Breast epithelium (tissue), 4 donors: ENCODE measurements at regions not wholly inside any gene's neighbourhood (a gene's known extent, or its start where the extent isn't known, plus 50 kb on each side); places are given as distances from the start of the nearest gene placed in this dataset.

ENCODE experiments used
- DNase-seq, 2 donors: peaks; one replicate each; pipeline ENCODE4 v3.0.0-alpha.2; 2019; ENCODE audit warnings: low spot score in 2 of 2
- H3K27ac ChIP-seq, 2 donors: fragments of 200-600 bp; sonication (generic) in 1 of 2; one replicate each; pipeline ENCODE4 v1.5.1; 2016 to 2019; ENCODE audit warnings: mild to moderate bottlenecking in 1 of 2
- H3K27me3 ChIP-seq, 2 donors: fragments of 200-600 bp; sonication (generic) in 1 of 2; one replicate each; pipeline versions ENCODE4 v1.5.1 to v1.6.0; 2017 to 2019; ENCODE audit warnings: control low read depth in 1 of 2, mild to moderate bottlenecking in 1 of 2
- H3K36me3 ChIP-seq: fragments of 200-600 bp; one replicate; pipeline ENCODE4 v1.5.1; 2019
- H3K4me1 ChIP-seq, 2 donors: fragments of 200-600 bp; sonication (generic); one replicate each; pipeline ENCODE4 v1.5.1; 2016 to 2019; ENCODE audit warnings: control low read depth in 1 of 2
- H3K4me3 ChIP-seq, 3 donors: fragments of 200-600 bp; sonication (generic); 1 replicate in 2 of 3; 2 replicates in 1 of 3; pipeline ENCODE4 v1.5.1; 2016 to 2019; ENCODE audit warnings: mild to moderate bottlenecking in 3 of 3, moderate library complexity in 2 of 3
- H3K9me3 ChIP-seq, 2 donors: fragments of 200-600 bp; sonication (generic) in 1 of 2; one replicate each; pipeline ENCODE4 v1.5.1; 2016 to 2019; ENCODE audit warnings: control low read depth in 1 of 2
- POLR2A ChIP-seq: fragments of 450-650 bp; IDR thresholded peaks from one replicate; pipeline ENCODE4 v1.6.1; 2016; ENCODE audit warnings: antibody characterized with exemption, mild to moderate bottlenecking, moderate library complexity
- POLR2AphosphoS5 ChIP-seq, 3 donors: sonication (generic); formaldehyde crosslinking; IDR thresholded peaks; one replicate each; pipeline ENCODE4 v1.6.1; 2017; ENCODE audit warnings: antibody characterized with exemption in 3 of 3
- intact Hi-C: fragments of 100-400 bp; cut with DNase I; formaldehyde crosslinking; loops from one replicate; pipeline ENCODE4 v1.15.1; 2023; ENCODE audit warnings: low total_unique reads
- TF ChIP-seq, protein P1 (sequence below), 3 donors: fragments of 450-650 bp; IDR thresholded peaks; one replicate each; pipeline ENCODE4 v1.5.1; 2016 to 2017; ENCODE audit warnings: antibody characterized with exemption in 3 of 3, mild to moderate bottlenecking in 3 of 3, moderate library complexity in 3 of 3

DNA sequence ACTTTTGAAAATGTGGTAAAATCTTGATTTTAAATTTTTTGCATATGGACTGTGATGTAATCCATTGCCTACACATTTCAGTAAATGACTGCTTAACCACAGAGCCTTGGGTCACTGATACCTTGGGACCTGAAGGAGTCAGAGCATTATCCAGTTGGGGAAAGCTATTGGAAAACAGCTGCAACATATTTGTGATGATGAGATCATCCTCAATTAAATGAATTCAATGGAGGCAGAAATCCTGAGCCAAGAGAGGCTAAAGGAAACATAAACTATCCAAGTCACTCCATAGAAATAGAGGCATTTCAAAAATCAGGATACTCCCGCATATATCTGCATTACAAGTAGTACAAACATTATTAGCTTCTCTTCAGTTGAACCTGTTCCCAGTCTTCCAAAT is 99.8 kb upstream of the PRMT6 start:
- Histone ChIP-seq H3K4me3 (no peak overlapping the region), H3K27ac (no peak overlapping the region), H3K27me3 (no peaks in the 10 kb centered on the region), H3K9me3 (no peaks in the 10 kb centered on the region), H3K4me1 (no peaks in the 10 kb centered on the region), H3K36me3 (no peaks in the 10 kb centered on the region)
- intact Hi-C loops = no loop called here
- DNase-seq = no peak
- TF ChIP-seq, protein P1, sequence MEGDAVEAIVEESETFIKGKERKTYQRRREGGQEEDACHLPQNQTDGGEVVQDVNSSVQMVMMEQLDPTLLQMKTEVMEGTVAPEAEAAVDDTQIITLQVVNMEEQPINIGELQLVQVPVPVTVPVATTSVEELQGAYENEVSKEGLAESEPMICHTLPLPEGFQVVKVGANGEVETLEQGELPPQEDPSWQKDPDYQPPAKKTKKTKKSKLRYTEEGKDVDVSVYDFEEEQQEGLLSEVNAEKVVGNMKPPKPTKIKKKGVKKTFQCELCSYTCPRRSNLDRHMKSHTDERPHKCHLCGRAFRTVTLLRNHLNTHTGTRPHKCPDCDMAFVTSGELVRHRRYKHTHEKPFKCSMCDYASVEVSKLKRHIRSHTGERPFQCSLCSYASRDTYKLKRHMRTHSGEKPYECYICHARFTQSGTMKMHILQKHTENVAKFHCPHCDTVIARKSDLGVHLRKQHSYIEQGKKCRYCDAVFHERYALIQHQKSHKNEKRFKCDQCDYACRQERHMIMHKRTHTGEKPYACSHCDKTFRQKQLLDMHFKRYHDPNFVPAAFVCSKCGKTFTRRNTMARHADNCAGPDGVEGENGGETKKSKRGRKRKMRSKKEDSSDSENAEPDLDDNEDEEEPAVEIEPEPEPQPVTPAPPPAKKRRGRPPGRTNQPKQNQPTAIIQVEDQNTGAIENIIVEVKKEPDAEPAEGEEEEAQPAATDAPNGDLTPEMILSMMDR (IDR thresholded peaks at IDR 0.05) = no peak
- TF ChIP-seq POLR2A (no peak), POLR2AphosphoS5 (IDR thresholded peaks at IDR 0.05) (no peak)

DNA sequence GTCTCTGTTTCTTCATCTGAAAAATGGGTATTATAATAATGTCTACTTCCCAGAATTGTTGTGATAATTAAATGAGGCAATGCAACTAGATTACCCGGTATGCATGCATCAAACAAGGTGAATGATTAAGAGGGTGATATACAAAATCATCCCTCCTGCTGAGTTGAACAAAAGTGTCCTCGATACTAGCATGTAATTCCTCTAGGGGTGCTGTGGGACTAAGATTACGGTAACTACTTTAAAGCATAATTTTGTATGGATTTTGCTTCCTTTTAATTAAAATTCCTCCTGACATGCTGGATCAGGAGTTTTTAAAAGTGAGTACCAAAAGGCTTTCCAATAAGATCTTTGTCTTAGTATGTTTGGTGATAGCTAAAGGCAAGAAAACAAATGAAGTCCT is 98.7 kb upstream of the PRMT6 start:
- DNase-seq = no peak
- H3K27ac ChIP-seq = no peak overlapping the region
- no peaks in the 10 kb centered on the region for H3K4me1 ChIP-seq
- no peaks in the 10 kb centered on the region for H3K9me3 ChIP-seq
- intact Hi-C loops = no loop called here
- TF ChIP-seq, protein P1 (IDR thresholded peaks at IDR 0.05) = no peak
- TF ChIP-seq POLR2A = no peak
- no peak for TF ChIP-seq POLR2AphosphoS5 (IDR thresholded peaks at IDR 0.05)
- H3K27me3 ChIP-seq = no peaks in the 10 kb centered on the region
- H3K36me3 ChIP-seq = no peaks in the 10 kb centered on the region
- H3K4me3 ChIP-seq = no peak overlapping the region

GRCh38 chr1:106960412-106960811 is 96.1 kb upstream of the PRMT6 start:
- H3K9me3 ChIP-seq = no peaks in the 10 kb centered on the region
- H3K4me3 ChIP-seq = no peak overlapping the region
- H3K27me3 ChIP-seq = no peaks in the 10 kb centered on the region
- H3K36me3 ChIP-seq = no peaks in the 10 kb centered on the region
- intact Hi-C loops = no loop called here
- no peaks in the 10 kb centered on the region for H3K4me1 ChIP-seq
- no peak overlapping the region for H3K27ac ChIP-seq
- TF ChIP-seq, protein P1 (IDR thresholded peaks at IDR 0.05) = no peak
- TF ChIP-seq POLR2AphosphoS5 (IDR thresholded peaks at IDR 0.05) (no peak), POLR2A (no peak)
- DNase-seq = no peak

GRCh38 chr1:106961646-106962045 is 94.8 kb upstream of the PRMT6 start:
- DNase-seq = no peak
- H3K27me3 ChIP-seq = no peaks in the 10 kb centered on the region
- intact Hi-C loops = no loop called here

GRCh38 chr1:106962591-106962990 is 93.9 kb upstream of the PRMT6 start:
- Histone ChIP-seq H3K27me3 (no peaks in the 10 kb centered on the region), H3K27ac (no peak overlapping the region), H3K4me1 (no peaks in the 10 kb centered on the region), H3K4me3 (no peak overlapping the region), H3K36me3 (no peaks in the 10 kb centered on the region), H3K9me3 (no peaks in the 10 kb centered on the region)
- TF ChIP-seq, protein P1 (IDR thresholded peaks at IDR 0.05) = no peak
- TF ChIP-seq POLR2A = no peak
- TF ChIP-seq POLR2AphosphoS5 (IDR thresholded peaks at IDR 0.05) = no peak
- no peak for DNase-seq
- intact Hi-C loops = no loop called here

More at GRCh38 chr1:106961646-106962045, 94.8 kb upstream of the PRMT6 start:
- Histone ChIP-seq H3K27ac (no peak overlapping the region), H3K4me3 (no peak overlapping the region), H3K36me3 (no peaks in the 10 kb centered on the region), H3K9me3 (no peaks in the 10 kb centered on the region), H3K4me1 (no peaks in the 10 kb centered on the region)
- TF ChIP-seq POLR2AphosphoS5 (IDR thresholded peaks at IDR 0.05) = no peak
- no peak for TF ChIP-seq POLR2A
- TF ChIP-seq, protein P1 (IDR thresholded peaks at IDR 0.05) = no peak
